Keratinocyte (primary cell): ENCODE measurements at regions not wholly inside any gene's neighbourhood (a gene's known extent, or its start where the extent isn't known, plus 50 kb on each side); places are given as distances from the start of the nearest gene placed in this dataset.

Experiments
- EZH2 ChIP-seq: IDR thresholded peaks from one replicate; pipeline ENCODE4 v1.6.1; 2012; ENCODE audit warnings: inconsistent platforms, mild to moderate bottlenecking, low read length, moderate library complexity
- TF ChIP-seq, protein P1 (sequence below), 3 experiments: IDR thresholded peaks in 1 of 3; conservative IDR thresholded peaks in 1 of 3; optimal IDR thresholded peaks in 1 of 3; 2 replicates in 2 of 3; 3 replicates in 1 of 3; pipeline versions ENCODE3 to v1.5.1; 2011; ENCODE audit warnings: low read length in 3 of 3, mild to moderate bottlenecking in 3 of 3, moderate library complexity in 2 of 3, control low read depth in 1 of 3, inconsistent platforms in 1 of 3; ENCODE audit not compliant: insufficient read depth in 2 of 3; ENCODE audit errors: extremely low read depth in 1 of 3

DNA sequence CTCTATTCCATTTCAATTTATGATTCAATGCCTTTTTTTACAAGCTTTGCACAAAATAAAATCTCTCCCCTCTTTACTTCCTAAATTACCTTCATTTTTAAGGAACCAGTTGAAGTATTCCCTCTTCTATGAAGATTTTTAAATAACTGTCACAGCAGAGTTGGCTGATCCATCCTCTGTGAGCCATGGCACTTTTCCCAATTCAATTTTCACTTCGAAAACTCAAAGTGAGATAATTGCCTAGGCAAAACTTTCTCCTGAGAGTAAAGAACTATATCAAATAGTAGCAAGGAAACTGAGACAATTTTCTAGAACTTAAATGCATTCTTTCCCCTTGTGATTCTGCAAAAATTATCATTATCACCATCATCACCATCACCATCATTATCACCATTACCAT, 259.9 kb upstream of the ARHGAP20 start:
- TF ChIP-seq, protein P1, sequence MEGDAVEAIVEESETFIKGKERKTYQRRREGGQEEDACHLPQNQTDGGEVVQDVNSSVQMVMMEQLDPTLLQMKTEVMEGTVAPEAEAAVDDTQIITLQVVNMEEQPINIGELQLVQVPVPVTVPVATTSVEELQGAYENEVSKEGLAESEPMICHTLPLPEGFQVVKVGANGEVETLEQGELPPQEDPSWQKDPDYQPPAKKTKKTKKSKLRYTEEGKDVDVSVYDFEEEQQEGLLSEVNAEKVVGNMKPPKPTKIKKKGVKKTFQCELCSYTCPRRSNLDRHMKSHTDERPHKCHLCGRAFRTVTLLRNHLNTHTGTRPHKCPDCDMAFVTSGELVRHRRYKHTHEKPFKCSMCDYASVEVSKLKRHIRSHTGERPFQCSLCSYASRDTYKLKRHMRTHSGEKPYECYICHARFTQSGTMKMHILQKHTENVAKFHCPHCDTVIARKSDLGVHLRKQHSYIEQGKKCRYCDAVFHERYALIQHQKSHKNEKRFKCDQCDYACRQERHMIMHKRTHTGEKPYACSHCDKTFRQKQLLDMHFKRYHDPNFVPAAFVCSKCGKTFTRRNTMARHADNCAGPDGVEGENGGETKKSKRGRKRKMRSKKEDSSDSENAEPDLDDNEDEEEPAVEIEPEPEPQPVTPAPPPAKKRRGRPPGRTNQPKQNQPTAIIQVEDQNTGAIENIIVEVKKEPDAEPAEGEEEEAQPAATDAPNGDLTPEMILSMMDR (optimal IDR thresholded peaks at IDR 0.05 in 1 of 3, IDR thresholded peaks at IDR 0.05 in 1 of 3, conservative IDR thresholded peaks at IDR 0.05 in 1 of 3; ENCODE audit: extremely low read depth in 1 of 3, insufficient read depth in 2 of 3, low read length in 3 of 3) = no peak
- no peak for TF ChIP-seq EZH2
